Osteocyte (in vitro differentiated cells): ENCODE measurements at regions not wholly inside any gene's neighbourhood (a gene's known extent, or its start where the extent isn't known, plus 50 kb on each side); places are given as distances from the start of the nearest gene placed in this dataset.

Source experiments
- DNase-seq: peaks from one replicate; pipeline ENCODE4 v3.0.0; 2021; ENCODE audit warnings: mixed read lengths; ENCODE audit not compliant: unreplicated experiment; ENCODE audit errors: extremely low spot score
- H3K27ac Mint-ChIP-seq: one replicate; pipeline ENCODE4 v1.8.0; 2021; ENCODE audit warnings: mild to moderate bottlenecking, mixed read lengths; ENCODE audit not compliant: unreplicated experiment
- H3K27me3 Mint-ChIP-seq: one replicate; pipeline ENCODE4 v1.8.0; 2021; ENCODE audit warnings: mixed read lengths; ENCODE audit not compliant: unreplicated experiment
- H3K36me3 Mint-ChIP-seq: one replicate; pipeline ENCODE4 v1.8.0; 2021; ENCODE audit warnings: mixed read lengths; ENCODE audit not compliant: unreplicated experiment
- H3K4me1 Mint-ChIP-seq: one replicate; pipeline ENCODE4 v1.8.0; 2021; ENCODE audit warnings: mixed read lengths; ENCODE audit not compliant: unreplicated experiment
- H3K4me3 Mint-ChIP-seq: one replicate; pipeline ENCODE4 v1.8.0; 2021; ENCODE audit warnings: mild to moderate bottlenecking, moderate library complexity, mixed read lengths; ENCODE audit not compliant: unreplicated experiment
- H3K9me3 Mint-ChIP-seq: one replicate; pipeline ENCODE4 v1.8.0; 2021; ENCODE audit warnings: mixed read lengths; ENCODE audit not compliant: unreplicated experiment
- CTCF ChIP-seq: fragments of 200-600 bp; sonication (generic); IDR thresholded peaks from 2 replicates; pipeline ENCODE4 v1.5.0; 2021; ENCODE audit warnings: antibody characterized with exemption, mild to moderate bottlenecking, moderate library complexity

GRCh38 chr2:217097346-217097745 is 237.5 kb upstream of the TNP1 start:
- Mint-ChIP-seq H3K4me3 (no peak overlapping the region), H3K27ac (no peak overlapping the region), H3K27me3 (no peaks in the 10 kb centered on the region), H3K36me3 (no peaks in the 10 kb centered on the region), H3K9me3 (no peaks in the 10 kb centered on the region), H3K4me1 (peaks cover 22% of the 10 kb centered on the region)
- DNase-seq = no peak
- TF ChIP-seq CTCF = no peak

GRCh38 chr2:217096474-217097225 is 236.8 kb upstream of the TNP1 start:
- no peak for TF ChIP-seq CTCF
- Mint-ChIP-seq H3K4me1 (peaks cover 16% of the 10 kb centered on the region), H3K9me3 (no peaks in the 10 kb centered on the region), H3K27ac (no peak overlapping the region), H3K4me3 (no peak overlapping the region), H3K36me3 (no peaks in the 10 kb centered on the region), H3K27me3 (no peaks in the 10 kb centered on the region)
- DNase-seq = no peak

GRCh38 chr2:217095511-217096205 is 235.8 kb upstream of the TNP1 start:
- no peaks in the 10 kb centered on the region for H3K27me3 Mint-ChIP-seq
- no peaks in the 10 kb centered on the region for H3K9me3 Mint-ChIP-seq
- TF ChIP-seq CTCF = no peak
- no peak overlapping the region for H3K27ac Mint-ChIP-seq
- H3K36me3 Mint-ChIP-seq = no peaks in the 10 kb centered on the region
- no peak for DNase-seq
- no peak overlapping the region for H3K4me3 Mint-ChIP-seq
- peaks cover 16% of the 10 kb centered on the region for H3K4me1 Mint-ChIP-seq

GRCh38 chr2:217092710-217093379 is 233.0 kb upstream of the TNP1 start:
- H3K27me3 Mint-ChIP-seq = no peaks in the 10 kb centered on the region
- DNase-seq = no peak
- H3K9me3 Mint-ChIP-seq = no peaks in the 10 kb centered on the region
- peaks cover 5% of the 10 kb centered on the region for H3K4me1 Mint-ChIP-seq
- no peak overlapping the region for H3K4me3 Mint-ChIP-seq
- no peaks in the 10 kb centered on the region for H3K36me3 Mint-ChIP-seq
- H3K27ac Mint-ChIP-seq = no peak overlapping the region
- no peak for TF ChIP-seq CTCF

- peaks cover 5% of the 10 kb centered on the region for H3K4me1 Mint-ChIP-seq
- no peak overlapping the region for H3K27ac Mint-ChIP-seq
- H3K9me3 Mint-ChIP-seq = no peaks in the 10 kb centered on the region
- DNase-seq = no peak
- H3K4me3 Mint-ChIP-seq = no peak overlapping the region
- no peaks in the 10 kb centered on the region for H3K27me3 Mint-ChIP-seq
- H3K36me3 Mint-ChIP-seq = no peaks in the 10 kb centered on the region
- TF ChIP-seq CTCF = no peak
Observed at GRCh38 chr2:217091531-217091930, 231.7 kb upstream of the TNP1 start.
